ENCODE measurements at regions not wholly inside any gene's neighbourhood (a gene's known extent, or its start where the extent isn't known, plus 50 kb on each side); places are given as distances from the start of the nearest gene placed in this dataset.

DNA sequence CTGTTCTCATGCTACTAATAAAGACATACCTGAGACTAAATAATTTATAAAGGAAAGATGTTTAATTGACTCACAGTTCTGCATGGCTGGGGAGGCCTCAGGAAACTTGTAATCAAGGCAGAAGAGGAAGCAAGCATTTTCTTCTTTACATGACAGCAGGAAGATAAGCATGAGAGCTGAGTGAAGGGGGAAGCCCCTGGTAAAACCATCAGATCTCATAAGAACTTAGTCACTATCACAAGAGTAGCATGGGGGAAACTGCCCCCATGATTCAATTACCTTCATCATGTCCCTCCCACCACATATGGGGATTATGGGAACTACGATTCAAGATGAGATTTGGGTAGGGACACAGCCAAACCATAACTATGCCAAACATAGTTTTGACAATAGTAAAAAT lies 58.1 kb upstream of the UTY start:
- Mint-ChIP-seq H3K27ac (no peak overlapping the region), H3K9me3 (ENCODE audit: low read depth) (peaks cover 4% of the 10 kb centered on the region), H3K4me3 (no peak overlapping the region), H3K36me3 (ENCODE audit: low read depth) (no peaks in the 10 kb centered on the region), H3K4me1 (no peaks in the 10 kb centered on the region), H3K27me3 (peaks cover 2% of the 10 kb centered on the region)
- ChIA-PET CTCF (no interaction called here), POLR2A (no interaction called here)
- ATAC-seq (no peak), DNase-seq (no peak)
- intact Hi-C loops (cut with DNase I, micrococcal nuclease) = no loop called here
